ENCODE measurements at regions not wholly inside any gene's neighbourhood (a gene's known extent, or its start where the extent isn't known, plus 50 kb on each side); places are given as distances from the start of the nearest gene placed in this dataset.
A peak's percentile ranks its signal among the peaks of the same experiment; 100 is the strongest.

DNA sequence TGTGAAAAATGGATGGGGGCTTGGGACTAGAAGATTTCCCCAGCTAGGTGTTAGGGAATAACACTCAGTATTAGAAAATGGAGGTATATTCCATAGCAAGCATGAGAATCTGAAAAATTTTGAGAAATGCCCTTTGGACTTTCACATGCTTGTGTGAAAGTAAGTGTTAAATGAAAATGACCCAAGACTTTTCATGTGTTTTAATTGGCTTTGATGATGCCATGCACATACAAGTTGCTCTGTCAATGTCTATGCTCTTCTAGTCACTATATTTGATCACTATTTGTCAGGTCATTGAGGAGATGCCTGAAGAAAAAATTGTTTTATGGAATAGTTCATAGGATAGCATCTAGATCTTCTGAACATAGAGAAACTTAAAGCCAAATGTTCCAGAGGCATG lies 147.6 kb downstream of the SH2D1A start:
- Histone ChIP-seq H3K4me1 (ENCODE audit: control insufficient read depth, extremely low read depth, insufficient read depth, low read length) (no peaks in the 10 kb centered on the region), H3K9me3 (ENCODE audit: control insufficient read depth, low read depth, low read length) (no peaks in the 10 kb centered on the region), H3K4me2 (ENCODE audit: control insufficient read depth, extremely low read depth, insufficient read depth, low read depth, low read length) (no peak overlapping the region), H4K20me1 (ENCODE audit: control insufficient read depth, extremely low read depth, insufficient read depth, low read length) (no peaks in the 10 kb centered on the region), H3K9ac (ENCODE audit: control insufficient read depth, extremely low read depth, insufficient read depth, low read length) (no peak overlapping the region), H3K9me1 (ENCODE audit: control insufficient read depth, extremely low read depth, insufficient read depth, low read length) (no peaks in the 10 kb centered on the region), H3K27ac (ENCODE audit: control insufficient read depth, insufficient read depth, low read length) (no peak overlapping the region), H3K79me2 (ENCODE audit: control insufficient read depth, insufficient read depth, low read length) (no peaks in the 10 kb centered on the region), H3K27me3 (ENCODE audit: control insufficient read depth, extremely low read depth, insufficient read depth, low read length) (no peaks in the 10 kb centered on the region), H2AFZ (ENCODE audit: control insufficient read depth, low read length) (no peak overlapping the region), H3K4me3 (ENCODE audit: control insufficient read depth in 2 of 3, extremely low read depth in 1 of 3, insufficient read depth in 2 of 3, low read depth in 1 of 3, low read length in 3 of 3) (no peak overlapping the region), H3K36me3 (ENCODE audit: control insufficient read depth in 2 of 2, extremely low read depth in 1 of 2, insufficient read depth in 2 of 2, low read length in 2 of 2) (no peaks in the 10 kb centered on the region)
- dilution Hi-C loops (cut with MboI; ENCODE audit: extremely low pct_ligation_motif_present, low sequenced_read_pairs): no loop called here
- TF ChIP-seq EZH2 (IDR thresholded peaks at IDR 0.05; ENCODE audit: low read length): no peak
- no peak for FAIRE-seq
- no peak for DNase-seq (ENCODE audit: low read depth, low spot score)

DNA sequence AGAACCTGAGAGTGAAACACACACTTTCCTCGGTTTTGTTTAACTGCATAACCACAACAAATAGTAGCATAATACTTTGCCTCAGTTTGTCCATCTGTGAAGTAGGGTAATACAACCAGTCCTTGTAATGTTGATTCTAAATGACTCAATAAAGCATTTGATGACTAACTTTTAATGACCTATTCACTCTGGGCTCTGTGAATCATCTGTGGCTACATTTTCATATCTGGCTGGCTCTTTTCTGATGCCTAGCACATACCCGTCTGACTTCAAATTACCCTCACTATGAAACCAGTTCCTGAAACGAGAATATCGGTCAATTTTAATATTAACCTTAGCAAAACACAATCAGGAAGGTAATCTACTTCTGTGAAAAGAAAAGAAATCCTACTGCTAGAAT lies 151.0 kb downstream of the SH2D1A start:
- no peaks in the 10 kb centered on the region for H3K4me1 ChIP-seq (ENCODE audit: control insufficient read depth, extremely low read depth, insufficient read depth, low read length)
- H3K9me1 ChIP-seq (ENCODE audit: control insufficient read depth, extremely low read depth, insufficient read depth, low read length): no peaks in the 10 kb centered on the region
- TF ChIP-seq EZH2 (IDR thresholded peaks at IDR 0.05; ENCODE audit: low read length): no peak
- TF ChIP-seq, protein P1, sequence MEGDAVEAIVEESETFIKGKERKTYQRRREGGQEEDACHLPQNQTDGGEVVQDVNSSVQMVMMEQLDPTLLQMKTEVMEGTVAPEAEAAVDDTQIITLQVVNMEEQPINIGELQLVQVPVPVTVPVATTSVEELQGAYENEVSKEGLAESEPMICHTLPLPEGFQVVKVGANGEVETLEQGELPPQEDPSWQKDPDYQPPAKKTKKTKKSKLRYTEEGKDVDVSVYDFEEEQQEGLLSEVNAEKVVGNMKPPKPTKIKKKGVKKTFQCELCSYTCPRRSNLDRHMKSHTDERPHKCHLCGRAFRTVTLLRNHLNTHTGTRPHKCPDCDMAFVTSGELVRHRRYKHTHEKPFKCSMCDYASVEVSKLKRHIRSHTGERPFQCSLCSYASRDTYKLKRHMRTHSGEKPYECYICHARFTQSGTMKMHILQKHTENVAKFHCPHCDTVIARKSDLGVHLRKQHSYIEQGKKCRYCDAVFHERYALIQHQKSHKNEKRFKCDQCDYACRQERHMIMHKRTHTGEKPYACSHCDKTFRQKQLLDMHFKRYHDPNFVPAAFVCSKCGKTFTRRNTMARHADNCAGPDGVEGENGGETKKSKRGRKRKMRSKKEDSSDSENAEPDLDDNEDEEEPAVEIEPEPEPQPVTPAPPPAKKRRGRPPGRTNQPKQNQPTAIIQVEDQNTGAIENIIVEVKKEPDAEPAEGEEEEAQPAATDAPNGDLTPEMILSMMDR (optimal IDR thresholded peaks at IDR 0.05 in 1 of 3, IDR thresholded peaks at IDR 0.05 in 1 of 3, conservative IDR thresholded peaks at IDR 0.05 in 1 of 3; ENCODE audit: extremely low read depth in 1 of 3, insufficient read depth in 2 of 3, low read length in 3 of 3): no peak
- H4K20me1 ChIP-seq (ENCODE audit: control insufficient read depth, extremely low read depth, insufficient read depth, low read length): no peaks in the 10 kb centered on the region
- H2AFZ ChIP-seq (ENCODE audit: control insufficient read depth, low read length): no peak overlapping the region
- H3K27me3 ChIP-seq (ENCODE audit: control insufficient read depth, extremely low read depth, insufficient read depth, low read length): no peaks in the 10 kb centered on the region
- DNase-seq (ENCODE audit: low read depth, low spot score) (peak; percentile 13), FAIRE-seq (no peak)
- H3K27ac ChIP-seq (ENCODE audit: control insufficient read depth, insufficient read depth, low read length): no peak overlapping the region
- H3K4me3 ChIP-seq (ENCODE audit: control insufficient read depth in 2 of 3, extremely low read depth in 1 of 3, insufficient read depth in 2 of 3, low read depth in 1 of 3, low read length in 3 of 3): no peak overlapping the region
- dilution Hi-C loops (cut with MboI; ENCODE audit: extremely low pct_ligation_motif_present, low sequenced_read_pairs): no loop called here
- no peaks in the 10 kb centered on the region for H3K79me2 ChIP-seq (ENCODE audit: control insufficient read depth, insufficient read depth, low read length)
- H3K36me3 ChIP-seq (ENCODE audit: control insufficient read depth in 2 of 2, extremely low read depth in 1 of 2, insufficient read depth in 2 of 2, low read length in 2 of 2): no peaks in the 10 kb centered on the region
- H3K9ac ChIP-seq (ENCODE audit: control insufficient read depth, extremely low read depth, insufficient read depth, low read length): no peak overlapping the region
- H3K9me3 ChIP-seq (ENCODE audit: control insufficient read depth, low read depth, low read length): no peaks in the 10 kb centered on the region
- H3K4me2 ChIP-seq (ENCODE audit: control insufficient read depth, extremely low read depth, insufficient read depth, low read depth, low read length): no peak overlapping the region

DNA sequence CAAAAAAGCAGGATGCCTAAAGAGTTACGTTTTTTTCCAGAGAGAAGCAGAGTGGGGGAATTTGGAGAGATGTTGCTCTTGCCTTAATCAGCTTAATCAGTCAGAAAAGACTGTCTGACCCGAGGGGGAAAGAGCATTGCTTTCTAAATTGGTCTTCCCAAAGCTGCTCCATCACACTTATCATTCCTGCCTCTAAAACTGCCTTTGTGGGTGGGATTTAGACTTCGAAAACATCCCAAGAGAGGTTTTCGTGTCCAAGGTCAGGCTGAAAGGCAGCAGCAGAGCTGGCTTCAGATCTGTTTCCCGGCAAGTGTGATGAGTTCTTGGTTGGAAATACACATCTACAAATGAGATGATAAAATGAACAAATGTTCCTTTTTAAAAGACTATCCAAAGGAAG lies 155.2 kb downstream of the SH2D1A start:
- Histone ChIP-seq H3K27me3 (ENCODE audit: control insufficient read depth, extremely low read depth, insufficient read depth, low read length) (no peaks in the 10 kb centered on the region), H3K36me3 (ENCODE audit: control insufficient read depth in 2 of 2, extremely low read depth in 1 of 2, insufficient read depth in 2 of 2, low read length in 2 of 2) (no peaks in the 10 kb centered on the region), H3K4me1 (ENCODE audit: control insufficient read depth, extremely low read depth, insufficient read depth, low read length) (no peaks in the 10 kb centered on the region), H3K9ac (ENCODE audit: control insufficient read depth, extremely low read depth, insufficient read depth, low read length) (no peak overlapping the region), H3K4me2 (ENCODE audit: control insufficient read depth, extremely low read depth, insufficient read depth, low read depth, low read length) (no peak overlapping the region), H3K27ac (ENCODE audit: control insufficient read depth, insufficient read depth, low read length) (no peak overlapping the region), H3K4me3 (ENCODE audit: control insufficient read depth in 2 of 3, extremely low read depth in 1 of 3, insufficient read depth in 2 of 3, low read depth in 1 of 3, low read length in 3 of 3) (no peak overlapping the region), H2AFZ (ENCODE audit: control insufficient read depth, low read length) (no peak overlapping the region), H4K20me1 (ENCODE audit: control insufficient read depth, extremely low read depth, insufficient read depth, low read length) (no peaks in the 10 kb centered on the region), H3K9me3 (ENCODE audit: control insufficient read depth, low read depth, low read length) (no peaks in the 10 kb centered on the region), H3K79me2 (ENCODE audit: control insufficient read depth, insufficient read depth, low read length) (no peaks in the 10 kb centered on the region), H3K9me1 (ENCODE audit: control insufficient read depth, extremely low read depth, insufficient read depth, low read length) (no peaks in the 10 kb centered on the region)
- dilution Hi-C loops (cut with MboI; ENCODE audit: extremely low pct_ligation_motif_present, low sequenced_read_pairs): no loop called here
- FAIRE-seq (no peak), DNase-seq (ENCODE audit: low read depth, low spot score) (no peak)
- TF ChIP-seq EZH2 (IDR thresholded peaks at IDR 0.05; ENCODE audit: low read length): no peak
- TF ChIP-seq, protein P1 (optimal IDR thresholded peaks at IDR 0.05 in 1 of 3, IDR thresholded peaks at IDR 0.05 in 1 of 3, conservative IDR thresholded peaks at IDR 0.05 in 1 of 3; ENCODE audit: extremely low read depth in 1 of 3, insufficient read depth in 2 of 3, low read length in 3 of 3): no peak
